ENCODE measurements at regions not wholly inside any gene's neighbourhood (a gene's known extent, or its start where the extent isn't known, plus 50 kb on each side); places are given as distances from the start of the nearest gene placed in this dataset.

GRCh38 chr9:134590240-134591081, 51.1 kb upstream of the COL5A1 start:
- Histone ChIP-seq H3K4me3 (ENCODE audit: low read length) (no peak overlapping the region), H3K36me3 (ENCODE audit: control insufficient read depth, insufficient read depth, low read length) (no peaks in the 10 kb centered on the region), H3K27me3 (ENCODE audit: control insufficient read depth, insufficient read depth, low read length) (no peaks in the 10 kb centered on the region), H3K27ac (ENCODE audit: low read length) (no peak overlapping the region), H3K9me3 (ENCODE audit: control insufficient read depth, low read depth, low read length) (no peaks in the 10 kb centered on the region), H3K4me1 (ENCODE audit: control insufficient read depth, insufficient read depth, low read length) (no peaks in the 10 kb centered on the region)
- no CpG with 5 or more reads among the region's 19 CpGs for WGBS (ENCODE audit: insufficient coverage, low lambda C conversion rate)
- no peak for DNase-seq

- no peaks in the 10 kb centered on the region for H3K27me3 ChIP-seq (ENCODE audit: control insufficient read depth, insufficient read depth, low read length)
- no peak overlapping the region for H3K4me3 ChIP-seq (ENCODE audit: low read length)
- H3K36me3 ChIP-seq (ENCODE audit: control insufficient read depth, insufficient read depth, low read length), result no peaks in the 10 kb centered on the region
- no peaks in the 10 kb centered on the region for H3K9me3 ChIP-seq (ENCODE audit: control insufficient read depth, low read depth, low read length)
- H3K27ac ChIP-seq (ENCODE audit: low read length), result no peak overlapping the region
- no peak for DNase-seq
- H3K4me1 ChIP-seq (ENCODE audit: control insufficient read depth, insufficient read depth, low read length), result no peaks in the 10 kb centered on the region
- no CpG with 5 or more reads among the region's 11 CpGs for WGBS (ENCODE audit: insufficient coverage, low lambda C conversion rate)
These were observed 50.5 kb upstream of the COL5A1 start for GRCh38 chr9:134591082-134591571.

GRCh38 chr9:134591573-134591981, 50.0 kb upstream of the COL5A1 start:
- H3K4me3 ChIP-seq (ENCODE audit: low read length), result no peak overlapping the region
- no peaks in the 10 kb centered on the region for H3K4me1 ChIP-seq (ENCODE audit: control insufficient read depth, insufficient read depth, low read length)
- no peak overlapping the region for H3K27ac ChIP-seq (ENCODE audit: low read length)
- no peak for DNase-seq
- no peaks in the 10 kb centered on the region for H3K36me3 ChIP-seq (ENCODE audit: control insufficient read depth, insufficient read depth, low read length)
- no peaks in the 10 kb centered on the region for H3K27me3 ChIP-seq (ENCODE audit: control insufficient read depth, insufficient read depth, low read length)
- H3K9me3 ChIP-seq (ENCODE audit: control insufficient read depth, low read depth, low read length), result no peaks in the 10 kb centered on the region
- WGBS (ENCODE audit: insufficient coverage, low lambda C conversion rate), result no CpG with 5 or more reads among the region's 5 CpGs

Data from large intestine (tissue), 3 donors.